HG02970 (cell line): ENCODE measurements at regions not wholly inside any gene's neighbourhood (a gene's known extent, or its start where the extent isn't known, plus 50 kb on each side); places are given as distances from the start of the nearest gene placed in this dataset.
"Not testable (repeated sequence)": the region's sequence is repeated elsewhere in the genome, so short reads cannot be mapped to it uniquely, and the experiment has no call there.

Experiments
- ATAC-seq: cut with Tn5 transposase; IDR thresholded peaks from one replicate; pipeline ENCODE4 v1.9.1; 2021; ENCODE audit warnings: mild to moderate bottlenecking, moderate library complexity, moderate number of reproducible peaks; ENCODE audit not compliant: unreplicated experiment, low FRiP score

DNA sequence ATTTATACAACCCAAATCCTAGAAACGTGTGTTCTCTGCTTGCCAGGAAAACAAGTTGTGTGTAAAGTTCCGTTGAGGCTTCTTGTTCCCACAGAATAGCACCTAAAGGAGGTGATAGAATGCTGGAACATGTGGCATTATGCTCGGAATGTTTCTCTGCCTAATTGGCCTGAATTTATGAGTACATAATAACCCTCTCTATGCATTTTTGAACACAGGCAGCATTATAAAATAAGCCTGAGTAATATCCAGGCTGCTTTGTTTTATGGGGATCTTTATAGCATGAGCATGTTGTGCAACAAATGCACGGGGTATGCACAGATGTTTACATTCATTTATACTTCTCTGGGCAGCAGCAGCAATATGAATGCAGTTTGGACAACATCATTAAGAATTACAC is 385.7 kb downstream of the MBD2 start:
- no peak for ATAC-seq

DNA sequence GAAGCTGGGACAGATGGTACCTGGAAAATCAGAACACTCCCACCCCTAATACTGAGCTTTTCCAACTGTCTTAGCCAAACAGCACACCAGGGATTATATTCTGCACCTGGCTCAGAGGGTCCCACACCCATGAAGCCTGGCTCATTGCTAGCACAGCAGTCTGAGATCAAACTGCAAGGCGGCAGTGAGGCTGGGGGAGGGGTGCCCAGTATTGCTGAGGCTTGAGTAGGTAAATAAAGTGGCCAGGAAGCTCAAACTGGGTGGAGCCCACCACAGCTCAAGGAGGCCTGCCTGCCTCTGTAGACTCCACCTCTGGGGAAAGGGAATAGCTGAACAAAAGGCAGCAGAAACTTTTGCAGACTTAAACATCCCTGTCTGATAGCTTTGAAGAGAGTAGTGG is 403.3 kb downstream of the MBD2 start:
- not testable (repeated sequence) for ATAC-seq

- no peak for ATAC-seq
Observed at GRCh38 chr18:53819671-53820070, 404.8 kb downstream of the MBD2 start.

DNA sequence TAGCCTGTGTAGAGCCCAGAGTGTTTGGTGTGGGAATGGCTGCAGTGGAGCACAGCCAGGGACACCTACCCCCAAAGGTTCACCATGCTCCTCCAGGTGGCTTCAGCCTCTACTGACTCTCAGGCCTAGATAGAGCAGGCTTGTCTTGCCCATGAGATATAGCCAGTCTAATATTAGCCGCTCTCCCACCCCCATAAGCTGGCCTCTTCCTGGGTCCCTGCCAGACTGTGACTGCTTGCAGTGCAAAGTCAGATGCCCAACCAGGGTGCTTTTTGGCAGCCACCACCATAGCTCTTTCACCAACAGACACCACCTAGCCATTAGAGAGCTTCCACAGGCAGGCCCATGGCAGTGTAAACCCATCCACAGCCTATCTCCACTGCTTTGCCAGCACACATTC is 405.3 kb downstream of the MBD2 start:
- no peak for ATAC-seq

DNA sequence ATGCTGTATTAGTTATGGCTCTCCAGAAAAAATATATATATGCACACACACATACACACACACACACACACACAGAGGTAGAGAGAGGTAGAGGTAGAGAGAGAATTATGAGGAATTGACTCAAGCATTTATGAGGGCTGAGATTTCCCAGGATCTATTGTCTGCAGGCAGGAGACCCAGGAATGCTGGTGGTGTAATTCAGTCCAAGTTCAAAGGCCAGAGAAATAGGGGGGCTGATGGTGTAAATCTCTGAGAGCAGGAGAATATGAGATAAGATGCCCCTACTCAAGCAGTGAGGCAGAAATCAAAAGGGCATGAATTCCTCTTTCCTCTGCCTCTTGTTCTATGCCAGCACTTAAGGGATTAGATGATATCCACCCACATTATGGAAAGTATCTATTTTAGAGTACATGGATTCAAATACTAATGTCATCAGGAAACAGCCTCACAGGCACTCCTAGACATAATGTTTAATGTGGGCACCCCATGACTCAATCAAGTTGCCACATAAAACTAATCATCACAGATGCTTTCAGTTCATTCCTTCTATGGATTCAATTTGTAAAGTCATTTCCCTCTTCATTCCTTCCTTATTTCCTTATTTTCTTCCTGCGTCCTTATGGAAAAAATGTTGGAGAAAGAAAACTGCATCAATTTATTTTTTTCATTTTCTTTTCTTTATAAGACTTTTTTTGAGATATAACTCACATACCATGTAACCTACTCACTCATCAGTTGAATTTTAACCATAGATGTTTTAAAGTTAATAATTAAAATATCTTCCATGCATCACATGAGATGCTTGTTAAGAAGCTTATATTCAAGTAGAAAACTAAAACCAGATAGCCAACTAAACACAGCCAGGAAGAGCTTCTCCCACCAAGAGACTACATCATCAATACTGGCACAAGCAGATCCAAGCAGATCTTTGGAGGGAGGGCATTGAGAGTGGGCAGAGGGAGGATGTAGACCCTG is 406.2 kb downstream of the MBD2 start:
- no peak for ATAC-seq

DNA sequence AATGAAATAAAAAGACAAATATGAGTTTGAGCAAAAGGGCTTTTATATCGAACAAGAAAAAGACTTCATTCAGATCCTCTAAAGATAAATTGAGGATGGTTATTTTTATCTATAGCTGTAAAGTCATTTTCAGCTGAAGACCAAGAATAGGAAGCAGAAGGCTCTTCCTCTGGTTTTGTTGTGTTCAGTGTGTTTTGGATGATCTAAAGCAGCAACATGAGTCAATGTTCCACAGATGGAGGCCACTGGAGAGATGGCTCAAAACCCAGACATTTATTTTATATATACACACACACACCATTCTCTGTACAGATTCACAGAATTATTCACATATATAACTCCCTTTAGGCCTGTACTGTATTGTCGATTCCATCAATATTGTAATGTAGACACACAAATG is 424.3 kb downstream of the MBD2 start:
- ATAC-seq = no peak

GRCh38 chr18:53799134-53799533 is 425.3 kb downstream of the MBD2 start:
- no peak for ATAC-seq

- ATAC-seq = no peak
Observed at GRCh38 chr18:53798516-53798915, 426.0 kb downstream of the MBD2 start.

DNA sequence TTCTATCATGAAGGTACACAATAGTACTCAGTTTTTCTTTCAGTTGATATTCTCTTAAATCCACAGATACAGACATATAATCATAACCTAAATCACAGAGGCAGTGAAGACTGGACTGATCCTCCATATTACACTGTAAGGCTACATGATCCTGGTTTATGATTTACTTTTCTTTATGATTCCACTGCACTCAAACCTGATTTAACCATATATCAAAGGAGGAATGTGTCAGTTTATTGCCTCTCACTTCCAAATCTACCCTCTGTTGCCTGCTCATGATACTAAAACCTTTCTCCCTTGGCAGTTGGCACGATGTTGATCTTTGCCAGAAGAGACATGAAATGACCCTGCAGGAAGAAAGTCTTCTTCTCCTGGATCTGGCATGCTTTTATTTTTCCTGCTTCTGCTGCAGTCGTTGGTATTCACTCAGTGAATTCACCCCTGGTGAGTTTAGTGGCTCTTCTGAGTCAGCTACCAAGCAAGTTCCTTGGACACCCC is 426.4 kb downstream of the MBD2 start:
- ATAC-seq = no peak

DNA sequence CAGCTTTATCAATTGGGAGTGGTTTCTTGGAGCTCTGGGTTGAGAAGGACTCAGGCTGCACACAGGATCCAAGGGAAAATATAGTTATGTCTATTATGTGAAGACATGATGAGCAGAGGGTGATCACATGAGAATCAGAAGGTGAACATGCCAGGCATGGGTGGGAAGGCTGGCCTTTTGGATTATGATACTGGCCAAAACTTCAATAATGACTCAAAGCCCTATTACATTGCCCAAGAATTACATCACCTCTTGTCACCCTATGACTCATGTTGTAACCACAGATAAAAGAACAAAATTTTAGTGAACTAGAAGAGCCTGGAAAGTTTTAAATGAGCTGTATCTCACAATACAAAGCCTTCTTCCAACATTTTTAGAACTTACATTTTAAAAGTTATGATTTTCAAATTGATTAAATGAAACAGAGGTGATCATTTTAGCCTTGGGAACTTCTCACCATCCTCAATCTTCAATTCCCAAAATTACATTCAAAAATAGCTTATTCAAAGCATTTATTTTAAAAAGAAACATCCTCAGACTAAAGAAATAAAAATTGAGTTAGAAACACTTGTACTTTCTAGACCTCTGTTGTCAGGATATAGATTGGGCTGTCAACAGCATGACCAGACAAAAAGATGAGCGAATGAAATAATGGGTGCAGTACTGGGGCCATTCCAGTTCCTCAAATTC is 428.3 kb downstream of the MBD2 start:
- ATAC-seq = peak; percentile 85

DNA sequence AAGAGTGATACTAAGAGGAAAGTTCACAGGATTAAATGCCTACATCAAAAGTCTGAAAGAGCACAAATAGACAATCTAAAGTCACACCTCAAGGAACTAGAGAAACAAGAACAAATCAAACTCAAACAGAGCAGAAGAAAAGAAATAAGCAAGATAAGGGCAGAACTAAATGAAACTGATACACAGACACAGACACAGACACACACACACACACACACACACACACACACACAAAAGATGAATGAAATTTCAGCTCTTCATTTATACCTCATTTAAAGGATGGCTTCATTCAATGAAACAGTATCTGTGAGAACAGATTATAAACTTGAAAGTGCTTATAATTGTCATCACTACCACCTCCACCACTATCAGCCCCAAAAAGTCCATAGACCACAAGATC is 428.9 kb downstream of the MBD2 start:
- ATAC-seq = peak; percentile 14

GRCh38 chr18:53795061-53795460 is 429.4 kb downstream of the MBD2 start:
- no peak for ATAC-seq

DNA sequence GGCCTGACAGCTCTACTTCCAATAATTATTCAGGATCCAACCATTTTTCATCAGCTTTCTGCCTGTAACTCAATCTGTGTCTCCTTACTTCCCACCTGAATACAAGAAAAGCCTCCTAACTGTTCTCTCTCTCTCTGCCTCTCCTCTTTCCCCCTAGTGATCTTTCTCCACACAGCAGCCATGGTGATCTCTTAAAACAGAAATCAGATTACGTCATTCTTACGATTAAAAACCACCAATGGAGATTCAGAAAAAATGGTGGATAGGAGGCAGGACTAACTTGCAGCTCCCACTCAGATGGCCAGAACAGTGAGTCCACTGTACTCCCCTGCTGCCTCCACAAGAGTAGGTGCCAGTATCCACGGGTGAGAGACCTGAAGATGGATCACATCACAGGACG is 431.7 kb downstream of the MBD2 start:
- ATAC-seq = no peak

DNA sequence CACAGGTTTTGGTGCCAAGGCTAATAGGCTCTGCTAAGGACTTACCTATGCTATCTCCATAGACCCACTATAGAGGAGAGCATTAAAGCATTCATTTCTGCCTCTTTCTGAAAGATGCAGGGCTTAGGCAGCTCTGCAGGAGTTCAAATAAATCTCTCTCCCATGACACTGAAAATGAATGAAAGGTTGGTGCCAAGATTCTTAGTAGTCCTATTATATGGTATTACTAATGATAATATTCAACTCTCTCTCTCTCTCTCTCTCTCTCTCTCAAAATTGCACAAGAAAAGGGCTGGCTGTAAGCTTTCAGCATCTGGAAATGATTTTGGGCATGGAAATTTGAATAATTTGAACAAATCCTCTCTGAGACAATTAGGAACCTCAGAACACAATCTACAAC is 433.7 kb downstream of the MBD2 start:
- no peak for ATAC-seq

DNA sequence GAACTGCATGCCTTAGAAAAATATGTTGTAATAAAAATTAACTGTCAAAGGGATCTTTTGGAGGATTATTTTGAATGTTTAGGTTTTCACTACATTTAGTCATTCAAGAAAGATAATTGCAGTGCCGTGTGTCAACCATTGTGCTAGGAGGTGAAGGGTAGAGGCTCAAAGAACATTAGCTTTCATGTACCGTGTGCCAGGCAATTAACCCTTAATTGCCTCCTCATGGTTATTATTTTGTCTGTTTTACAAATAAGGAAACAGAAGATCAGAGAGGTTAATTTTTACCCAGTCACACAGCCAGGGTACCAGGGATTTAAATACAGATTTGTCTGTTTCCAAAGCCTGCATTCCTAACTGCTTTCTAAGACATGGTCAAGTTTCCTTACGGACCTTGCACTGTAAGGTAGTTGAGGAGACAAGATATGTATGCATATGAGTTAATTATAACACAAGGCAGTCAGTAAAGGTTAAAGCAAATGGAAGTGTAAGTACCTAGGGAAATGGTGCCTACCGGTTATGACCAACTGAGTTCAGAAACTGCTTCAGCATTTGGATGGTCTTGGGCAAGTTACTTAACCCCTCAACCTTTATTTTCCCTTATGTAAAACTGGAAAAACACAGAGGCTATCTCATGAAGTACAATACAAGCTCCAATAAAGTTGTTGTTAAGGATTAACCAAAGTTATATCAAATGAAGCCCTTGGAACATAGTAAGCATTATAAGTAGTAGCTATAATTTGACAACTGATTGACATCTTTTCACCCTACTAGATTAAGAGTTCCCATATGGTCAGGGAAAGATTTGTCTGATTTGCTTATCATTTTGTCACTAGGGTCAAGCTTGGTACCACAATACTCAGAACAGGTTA is 434.9 kb downstream of the MBD2 start:
- no peak for ATAC-seq

- ATAC-seq = no peak
Observed at GRCh38 chr18:53785811-53786210, 438.7 kb downstream of the MBD2 start.

DNA sequence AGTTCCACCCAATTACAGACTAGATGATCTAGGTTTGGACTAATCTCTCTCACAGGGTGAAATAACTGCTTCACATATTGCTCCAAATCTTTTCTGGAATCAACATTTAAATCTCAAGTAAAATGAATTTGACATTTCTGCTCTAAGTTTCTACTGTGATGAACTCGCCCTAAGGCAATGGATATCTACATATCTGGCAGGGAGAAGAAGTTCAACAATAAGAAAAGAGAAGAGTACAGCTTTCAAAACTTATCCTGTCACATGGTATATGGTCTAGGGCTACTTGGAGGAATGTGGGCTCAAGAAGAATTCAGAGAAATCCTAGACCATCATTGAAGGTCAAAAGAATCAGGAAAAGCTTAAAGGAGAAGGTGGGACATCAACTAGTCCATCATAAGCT is 440.2 kb downstream of the MBD2 start:
- ATAC-seq = no peak

GRCh38 chr18:53780666-53781065 is 443.8 kb downstream of the MBD2 start:
- no peak for ATAC-seq

- ATAC-seq = no peak
Observed at GRCh38 chr18:53772293-53772692, 452.2 kb downstream of the MBD2 start.

- no peak for ATAC-seq
Observed at GRCh38 chr18:53771664-53772063, 452.8 kb downstream of the MBD2 start.

GRCh38 chr18:53765211-53765610 is 459.3 kb downstream of the MBD2 start:
- ATAC-seq = no peak
